ENCODE measurements at regions not wholly inside any gene's neighbourhood (a gene's known extent, or its start where the extent isn't known, plus 50 kb on each side); places are given as distances from the start of the nearest gene placed in this dataset.

GRCh38 chrX:42697544-42697943, 80.4 kb downstream of the PPP1R2C start:
- Histone ChIP-seq H3K9ac (ENCODE audit: low read depth, low read length, poor library complexity) (no peak overlapping the region), H3K4me3 (ENCODE audit: low read length in 2 of 2) (no peak overlapping the region), H2BK120ac (ENCODE audit: low read depth, low read length) (no peak overlapping the region), H2BK12ac (ENCODE audit: low read length) (no peak overlapping the region), H3K36me3 (replicated peaks in 1 of 2; ENCODE audit: control insufficient read depth in 2 of 2, insufficient read depth in 2 of 2, low read length in 2 of 2) (no peaks in the 10 kb centered on the region), H2BK15ac (ENCODE audit: low read length) (no peak overlapping the region), H3K79me1 (ENCODE audit: low read depth, low read length) (no peaks in the 10 kb centered on the region), H4K91ac (ENCODE audit: low read depth, low read length, poor library complexity) (no peak overlapping the region), H2BK5ac (ENCODE audit: low read length) (no peak overlapping the region), H2AFZ (ENCODE audit: low read length) (no peak overlapping the region), H3K23ac (ENCODE audit: low read depth, low read length, poor library complexity) (no peak overlapping the region), H2AK5ac (ENCODE audit: low read depth, low read length) (no peak overlapping the region), H3K14ac (ENCODE audit: low read length) (no peak overlapping the region), H4K8ac (ENCODE audit: low read depth, low read length) (no peak overlapping the region), H3K4ac (ENCODE audit: low read length) (no peak overlapping the region), H3K27ac (replicated peaks; ENCODE audit: low read length) (no peak overlapping the region), H3K27me3 (ENCODE audit: control insufficient read depth in 3 of 3, insufficient read depth in 3 of 3, low read depth in 1 of 3, low read length in 3 of 3) (no peaks in the 10 kb centered on the region), H3K18ac (ENCODE audit: low read length) (no peak overlapping the region), H3K9me3 (replicated peaks in 1 of 2; ENCODE audit: control insufficient read depth in 2 of 2, insufficient read depth in 1 of 2, low read depth in 1 of 2, low read length in 2 of 2) (no peaks in the 10 kb centered on the region), H3K4me2 (ENCODE audit: insufficient read depth, low read length, poor library complexity, severe bottlenecking) (no peak overlapping the region), H3K4me1 (ENCODE audit: control insufficient read depth in 2 of 2, insufficient read depth in 1 of 2, low read depth in 1 of 2, low read length in 2 of 2) (peaks cover 0 to 2% of the 10 kb centered on the region in 2 donors)
- DNase-seq (ENCODE audit: low spot score) = no peak
- WGBS, 2 donors (ENCODE audit: extremely low coverage in 2 of 2, insufficient read length in 2 of 2, insufficient replicate concordance in 1 of 2) = no CpG with 5 or more reads among the region's 3 CpGs

- Histone ChIP-seq H3K18ac (ENCODE audit: low read length) (no peak overlapping the region), H3K27ac (replicated peaks; ENCODE audit: low read length) (no peak overlapping the region), H2BK12ac (ENCODE audit: low read length) (no peak overlapping the region), H4K8ac (ENCODE audit: low read depth, low read length) (no peak overlapping the region), H3K9me3 (replicated peaks in 1 of 2; ENCODE audit: control insufficient read depth in 2 of 2, insufficient read depth in 1 of 2, low read depth in 1 of 2, low read length in 2 of 2) (no peaks in the 10 kb centered on the region), H3K9ac (ENCODE audit: low read depth, low read length, poor library complexity) (no peak overlapping the region), H3K79me1 (ENCODE audit: low read depth, low read length) (no peaks in the 10 kb centered on the region), H3K27me3 (ENCODE audit: control insufficient read depth in 3 of 3, insufficient read depth in 3 of 3, low read depth in 1 of 3, low read length in 3 of 3) (no peaks in the 10 kb centered on the region), H4K91ac (ENCODE audit: low read depth, low read length, poor library complexity) (no peak overlapping the region), H3K4ac (ENCODE audit: low read length) (no peak overlapping the region), H3K23ac (ENCODE audit: low read depth, low read length, poor library complexity) (no peak overlapping the region), H3K14ac (ENCODE audit: low read length) (no peak overlapping the region), H3K4me1 (ENCODE audit: control insufficient read depth in 2 of 2, insufficient read depth in 1 of 2, low read depth in 1 of 2, low read length in 2 of 2) (peaks cover 0 to 2% of the 10 kb centered on the region in 2 donors), H3K4me3 (ENCODE audit: low read length in 2 of 2) (no peak overlapping the region), H3K36me3 (replicated peaks in 1 of 2; ENCODE audit: control insufficient read depth in 2 of 2, insufficient read depth in 2 of 2, low read length in 2 of 2) (no peaks in the 10 kb centered on the region), H3K4me2 (ENCODE audit: insufficient read depth, low read length, poor library complexity, severe bottlenecking) (no peak overlapping the region), H2BK15ac (ENCODE audit: low read length) (no peak overlapping the region), H2AK5ac (ENCODE audit: low read depth, low read length) (no peak overlapping the region), H2AFZ (ENCODE audit: low read length) (no peak overlapping the region), H2BK5ac (ENCODE audit: low read length) (no peak overlapping the region), H2BK120ac (ENCODE audit: low read depth, low read length) (no peak overlapping the region)
- no CpG with 5 or more reads among the region's 3 CpGs for WGBS, 2 donors (ENCODE audit: extremely low coverage in 2 of 2, insufficient read length in 2 of 2, insufficient replicate concordance in 1 of 2)
- no peak for DNase-seq (ENCODE audit: low spot score)
These were observed 81.3 kb downstream of the PPP1R2C start for GRCh38 chrX:42696536-42697124.

- no peak overlapping the region for H2AK5ac ChIP-seq (ENCODE audit: low read depth, low read length)
- H3K23ac ChIP-seq (ENCODE audit: low read depth, low read length, poor library complexity) = no peak overlapping the region
- no peak overlapping the region for H2BK120ac ChIP-seq (ENCODE audit: low read depth, low read length)
- H3K79me1 ChIP-seq (ENCODE audit: low read depth, low read length) = no peaks in the 10 kb centered on the region
- peaks cover 0 to 2% of the 10 kb centered on the region in 2 donors for H3K4me1 ChIP-seq (ENCODE audit: control insufficient read depth in 2 of 2, insufficient read depth in 1 of 2, low read depth in 1 of 2, low read length in 2 of 2)
- H3K18ac ChIP-seq (ENCODE audit: low read length) = no peak overlapping the region
- H4K8ac ChIP-seq (ENCODE audit: low read depth, low read length) = no peak overlapping the region
- no peak overlapping the region for H4K91ac ChIP-seq (ENCODE audit: low read depth, low read length, poor library complexity)
- H3K4me3 ChIP-seq (ENCODE audit: low read length in 2 of 2) = no peak overlapping the region
- no peak for DNase-seq (ENCODE audit: low spot score)
- H2BK15ac ChIP-seq (ENCODE audit: low read length) = no peak overlapping the region
- H2BK12ac ChIP-seq (ENCODE audit: low read length) = no peak overlapping the region
- H2BK5ac ChIP-seq (ENCODE audit: low read length) = no peak overlapping the region
- no peak overlapping the region for H3K4me2 ChIP-seq (ENCODE audit: insufficient read depth, low read length, poor library complexity, severe bottlenecking)
- no peaks in the 10 kb centered on the region for H3K27me3 ChIP-seq (ENCODE audit: control insufficient read depth in 3 of 3, insufficient read depth in 3 of 3, low read depth in 1 of 3, low read length in 3 of 3)
- no peak overlapping the region for H2AFZ ChIP-seq (ENCODE audit: low read length)
- no peak overlapping the region for H3K4ac ChIP-seq (ENCODE audit: low read length)
- no peaks in the 10 kb centered on the region for H3K36me3 ChIP-seq (replicated peaks in 1 of 2; ENCODE audit: control insufficient read depth in 2 of 2, insufficient read depth in 2 of 2, low read length in 2 of 2)
- H3K9ac ChIP-seq (ENCODE audit: low read depth, low read length, poor library complexity) = no peak overlapping the region
- no peak overlapping the region for H3K14ac ChIP-seq (ENCODE audit: low read length)
- H3K27ac ChIP-seq (replicated peaks; ENCODE audit: low read length) = no peak overlapping the region
- WGBS, 2 donors (ENCODE audit: extremely low coverage in 2 of 2, insufficient read length in 2 of 2, insufficient replicate concordance in 1 of 2) = no CpG with 5 or more reads among the region's 4 CpGs
- no peaks in the 10 kb centered on the region for H3K9me3 ChIP-seq (replicated peaks in 1 of 2; ENCODE audit: control insufficient read depth in 2 of 2, insufficient read depth in 1 of 2, low read depth in 1 of 2, low read length in 2 of 2)
These were observed 82.1 kb downstream of the PPP1R2C start for GRCh38 chrX:42695800-42696358.

GRCh38 chrX:42694260-42694815, 83.6 kb downstream of the PPP1R2C start:
- Histone ChIP-seq H2BK120ac (ENCODE audit: low read depth, low read length) (no peak overlapping the region), H4K91ac (ENCODE audit: low read depth, low read length, poor library complexity) (no peak overlapping the region), H2BK12ac (ENCODE audit: low read length) (no peak overlapping the region), H3K79me1 (ENCODE audit: low read depth, low read length) (no peaks in the 10 kb centered on the region), H2BK15ac (ENCODE audit: low read length) (no peak overlapping the region), H2AK5ac (ENCODE audit: low read depth, low read length) (no peak overlapping the region), H4K8ac (ENCODE audit: low read depth, low read length) (no peak overlapping the region), H2AFZ (ENCODE audit: low read length) (no peak overlapping the region), H3K36me3 (replicated peaks in 1 of 2; ENCODE audit: control insufficient read depth in 2 of 2, insufficient read depth in 2 of 2, low read length in 2 of 2) (no peaks in the 10 kb centered on the region), H2BK5ac (ENCODE audit: low read length) (no peak overlapping the region), H3K4me1 (ENCODE audit: control insufficient read depth in 2 of 2, insufficient read depth in 1 of 2, low read depth in 1 of 2, low read length in 2 of 2) (peaks cover 0 to 2% of the 10 kb centered on the region in 2 donors), H3K4me3 (ENCODE audit: low read length in 2 of 2) (no peak overlapping the region), H3K4me2 (ENCODE audit: insufficient read depth, low read length, poor library complexity, severe bottlenecking) (no peak overlapping the region), H3K4ac (ENCODE audit: low read length) (no peak overlapping the region), H3K27me3 (ENCODE audit: control insufficient read depth in 3 of 3, insufficient read depth in 3 of 3, low read depth in 1 of 3, low read length in 3 of 3) (no peaks in the 10 kb centered on the region), H3K9me3 (replicated peaks in 1 of 2; ENCODE audit: control insufficient read depth in 2 of 2, insufficient read depth in 1 of 2, low read depth in 1 of 2, low read length in 2 of 2) (no peaks in the 10 kb centered on the region), H3K14ac (ENCODE audit: low read length) (no peak overlapping the region), H3K18ac (ENCODE audit: low read length) (no peak overlapping the region), H3K9ac (ENCODE audit: low read depth, low read length, poor library complexity) (no peak overlapping the region), H3K23ac (ENCODE audit: low read depth, low read length, poor library complexity) (no peak overlapping the region), H3K27ac (replicated peaks; ENCODE audit: low read length) (no peak overlapping the region)
- WGBS, 2 donors (ENCODE audit: extremely low coverage in 2 of 2, insufficient read length in 2 of 2, insufficient replicate concordance in 1 of 2) = no CpG with 5 or more reads among the region's 1 CpG
- DNase-seq (ENCODE audit: low spot score) = no peak
